HG02970 (cell line): ENCODE measurements at regions not wholly inside any gene's neighbourhood (a gene's known extent, or its start where the extent isn't known, plus 50 kb on each side); places are given as distances from the start of the nearest gene placed in this dataset.

Source experiments
- ATAC-seq: cut with Tn5 transposase; IDR thresholded peaks from one replicate; pipeline ENCODE4 v1.9.1; 2021; ENCODE audit warnings: mild to moderate bottlenecking, moderate library complexity, moderate number of reproducible peaks; ENCODE audit not compliant: unreplicated experiment, low FRiP score

- ATAC-seq = no peak
Measured at GRCh38 chr12:91396293-91396692, 213.7 kb upstream of the DCN start.

GRCh38 chr12:91395628-91396135 lies 213.1 kb upstream of the DCN start:
- no peak for ATAC-seq

GRCh38 chr12:91394903-91395302 lies 212.3 kb upstream of the DCN start:
- no peak for ATAC-seq

DNA sequence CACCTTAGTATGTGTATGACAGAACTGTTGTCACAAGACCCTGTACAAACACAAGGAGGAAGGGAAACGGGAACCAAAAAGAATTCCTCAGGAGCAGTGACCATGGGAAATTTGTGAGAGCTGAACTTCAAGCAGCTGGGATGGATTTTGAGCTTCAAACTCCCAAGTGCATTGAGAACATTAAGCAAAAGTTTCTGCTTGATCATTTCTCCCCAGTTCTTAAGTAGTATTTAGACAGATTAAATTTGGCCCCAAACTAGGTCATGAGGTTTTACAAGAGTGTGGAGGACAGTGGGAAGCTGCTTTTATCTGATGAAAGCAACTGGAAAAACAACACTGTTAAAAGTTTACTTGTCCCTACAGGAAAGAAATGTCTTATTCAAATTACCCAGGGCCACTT lies 206.0 kb upstream of the DCN start:
- no peak for ATAC-seq

DNA sequence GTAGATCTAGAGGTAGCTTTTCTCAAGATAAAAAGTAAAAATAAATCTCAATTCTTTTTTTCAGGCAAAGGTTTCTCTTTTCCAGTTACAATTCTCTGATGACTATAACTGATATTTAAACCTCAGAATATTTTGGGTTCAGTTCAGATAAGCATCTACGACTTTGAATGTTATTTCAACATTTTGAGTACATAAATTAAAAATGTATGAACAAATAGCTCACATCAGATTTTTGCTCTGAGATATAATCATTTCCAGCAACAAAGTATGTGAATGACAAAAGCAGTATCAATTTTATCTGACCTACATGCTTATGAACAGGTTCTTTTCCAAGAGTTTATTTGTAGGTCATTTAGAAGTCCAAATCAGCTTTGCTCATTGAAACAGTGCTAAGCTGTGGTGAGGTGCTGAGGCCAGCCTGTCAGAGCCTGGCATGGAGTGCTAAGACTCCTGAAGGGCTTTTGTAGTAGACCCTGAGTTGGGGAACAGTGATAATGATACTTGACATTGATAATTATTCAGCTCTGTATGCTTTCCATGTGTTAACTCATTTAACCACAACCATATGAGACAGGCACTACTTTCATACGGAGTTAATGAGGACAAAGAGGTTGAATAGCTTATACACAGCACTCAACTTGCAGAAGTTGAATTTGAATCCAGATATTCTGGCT lies 205.0 kb upstream of the DCN start:
- ATAC-seq = no peak

DNA sequence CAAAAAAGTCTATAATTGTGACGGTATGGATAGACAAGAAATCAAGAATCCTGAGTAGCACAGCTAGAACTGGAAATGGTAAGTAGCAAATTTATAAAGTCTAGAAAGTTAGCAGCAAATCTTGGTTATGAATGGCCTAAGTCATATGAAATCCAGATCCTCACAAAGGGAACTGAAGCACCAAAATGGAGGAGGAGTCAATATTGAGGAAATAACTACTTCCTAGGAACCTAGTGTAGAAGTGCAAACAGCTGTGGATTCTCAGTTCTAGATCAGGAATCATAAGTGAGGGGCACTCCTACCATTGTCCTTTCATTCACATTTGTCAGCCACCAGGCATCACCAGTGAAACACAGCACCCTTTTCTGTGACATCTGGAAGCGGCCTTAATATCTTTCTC lies 202.2 kb upstream of the DCN start:
- no peak for ATAC-seq

- ATAC-seq = no peak
Measured at GRCh38 chr12:91384366-91384765, 201.7 kb upstream of the DCN start.

GRCh38 chr12:91383099-91383498 lies 200.5 kb upstream of the DCN start:
- ATAC-seq = no peak

DNA sequence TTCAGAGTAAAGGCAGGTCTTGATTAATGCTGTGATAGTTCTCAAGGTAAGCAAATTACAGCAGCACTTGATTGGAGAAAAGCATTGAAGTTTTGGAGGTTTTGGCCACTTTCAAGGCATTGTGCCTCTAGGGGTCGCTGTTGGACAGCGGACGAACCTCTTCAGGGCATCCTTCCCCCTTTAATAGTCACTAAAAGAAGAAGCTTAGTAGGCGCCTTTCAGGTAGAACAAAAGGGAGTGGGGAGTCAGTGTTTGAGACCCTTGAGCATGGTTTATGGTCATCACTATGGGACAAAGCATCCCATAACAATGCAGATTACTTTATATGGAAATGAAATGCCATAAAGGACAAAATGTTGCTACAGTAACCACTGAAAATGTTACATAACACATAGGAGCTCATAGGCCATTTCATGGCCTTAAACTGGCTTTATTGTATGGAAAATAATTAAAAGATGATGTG lies 199.5 kb upstream of the DCN start:
- peak; percentile 84 for ATAC-seq

DNA sequence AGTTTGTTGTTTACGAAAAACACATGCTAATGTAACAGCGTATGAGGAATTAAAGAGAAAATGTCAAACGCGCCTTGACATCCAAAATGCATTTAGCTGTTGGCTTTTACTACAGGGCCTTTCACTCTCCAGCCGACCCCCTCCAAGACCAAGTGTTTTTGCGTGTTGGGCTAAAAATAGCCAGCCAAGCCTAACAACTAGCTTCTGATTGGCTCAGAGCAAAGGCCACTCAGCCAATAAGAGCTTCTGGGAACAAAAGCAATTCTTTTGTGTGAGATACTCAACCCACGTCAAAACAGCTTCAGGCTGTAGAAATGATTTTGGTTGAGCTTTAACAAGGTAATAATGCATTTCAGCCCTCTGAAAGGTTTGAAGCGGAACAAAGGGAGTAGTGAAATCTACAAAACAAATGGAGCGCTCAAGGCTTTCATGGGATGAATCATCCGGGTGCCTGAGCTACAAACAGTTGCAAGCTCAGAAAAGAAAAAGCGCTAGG lies 198.7 kb upstream of the DCN start:
- ATAC-seq = peak; percentile 30

- ATAC-seq = no peak
Measured at GRCh38 chr12:91380631-91381030, 198.0 kb upstream of the DCN start.

DNA sequence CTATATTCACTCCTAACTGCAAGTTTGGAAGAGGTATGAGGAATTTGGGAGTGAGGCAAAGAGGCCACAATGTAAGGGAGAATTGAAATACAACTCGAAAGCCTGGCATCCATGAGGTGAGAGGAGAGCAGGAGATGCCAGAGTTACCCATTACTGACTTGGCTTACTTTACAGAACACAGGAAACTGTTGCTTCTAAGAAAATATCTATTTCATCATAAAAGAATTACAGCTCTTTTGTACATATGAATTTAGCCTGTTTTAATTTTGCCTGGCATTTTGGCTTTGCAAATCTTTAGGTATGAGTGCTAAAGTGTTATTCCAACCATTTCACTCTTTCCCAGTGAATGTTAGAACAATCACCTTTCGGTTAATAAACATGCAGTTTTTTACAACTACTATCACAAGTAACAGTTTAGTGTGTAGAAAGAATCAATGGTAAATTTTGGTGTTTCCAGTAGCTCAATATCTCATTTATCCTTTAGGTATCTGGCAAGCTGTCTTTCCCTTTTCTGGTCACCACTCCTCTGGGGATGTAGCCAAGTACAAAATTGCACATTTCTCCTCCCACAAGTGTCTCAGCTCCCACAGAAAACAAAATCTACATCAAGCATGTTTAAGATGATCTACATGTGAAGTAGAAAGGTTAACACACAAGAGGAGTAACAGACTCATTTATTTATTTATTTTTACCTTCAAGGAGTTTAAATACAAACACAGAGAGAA lies 196.6 kb upstream of the DCN start:
- ATAC-seq = no peak

GRCh38 chr12:91377436-91377835 lies 194.8 kb upstream of the DCN start:
- ATAC-seq = no peak

GRCh38 chr12:91373086-91373485 lies 190.5 kb upstream of the DCN start:
- ATAC-seq = no peak

GRCh38 chr12:91370086-91370868 lies 187.7 kb upstream of the DCN start:
- no peak for ATAC-seq

GRCh38 chr12:91368613-91369012 lies 186.0 kb upstream of the DCN start:
- ATAC-seq = no peak

GRCh38 chr12:91367234-91367849 lies 184.7 kb upstream of the DCN start:
- no peak for ATAC-seq

GRCh38 chr12:91364471-91365184 lies 182.0 kb upstream of the DCN start:
- ATAC-seq = no peak

- ATAC-seq = no peak
Measured at GRCh38 chr12:91361864-91362263, 179.2 kb upstream of the DCN start.

- no peak for ATAC-seq
Measured at GRCh38 chr12:91357381-91357780, 174.8 kb upstream of the DCN start.
